ENCODE measurements at regions not wholly inside any gene's neighbourhood (a gene's known extent, or its start where the extent isn't known, plus 50 kb on each side); places are given as distances from the start of the nearest gene placed in this dataset.

GRCh38 chr1:8203551-8203950, 114.4 kb upstream of the SLC45A1 start:
- H3K9me3 ChIP-seq, result no peaks in the 10 kb centered on the region
- no peaks in the 10 kb centered on the region for H3K27me3 ChIP-seq (replicated peaks; ENCODE audit: insufficient read depth)
- 95% methylated on average over 10 of the region's 10 CpGs for WGBS
- no peak for DNase-seq (ENCODE audit: low spot score)
- intact Hi-C loops (cut with DNase I), result loop anchor here (5.0 kb wide), 3 partner anchors 66 to 176 kb away; partner anchors contain the start of gene ERRFI1
- peak overlapping the region; percentile 85 to 88 for H3K27ac ChIP-seq
- peaks cover 15% of the 10 kb centered on the region for H3K4me1 ChIP-seq (replicated peaks)
- H3K36me3 ChIP-seq, result no peaks in the 10 kb centered on the region
- H3K4me3 ChIP-seq, result no peak overlapping the region
- TF ChIP-seq CTCF (IDR thresholded peaks at IDR 0.05) (no peak), POLR2AphosphoS5 (IDR thresholded peaks at IDR 0.05) (no peak), POLR2A (IDR thresholded peaks at IDR 0.05) (no peak)

- no peaks in the 10 kb centered on the region for H3K27me3 ChIP-seq (replicated peaks; ENCODE audit: insufficient read depth)
- no peaks in the 10 kb centered on the region for H3K9me3 ChIP-seq
- intact Hi-C loops (cut with DNase I), result loop anchor here (5.0 kb wide), 3 partner anchors 66 to 176 kb away; partner anchors contain the start of gene ERRFI1
- no peak for DNase-seq (ENCODE audit: low spot score)
- H3K4me1 ChIP-seq (replicated peaks), result peaks cover 15% of the 10 kb centered on the region
- peak overlapping the region; percentile 85 to 88 for H3K27ac ChIP-seq
- H3K36me3 ChIP-seq, result no peaks in the 10 kb centered on the region
- no peak overlapping the region for H3K4me3 ChIP-seq
- no peak for TF ChIP-seq CTCF (IDR thresholded peaks at IDR 0.05)
- WGBS, result 92% methylated on average over 9 of the region's 9 CpGs
Observed at GRCh38 chr1:8203056-8203455, 114.9 kb upstream of the SLC45A1 start.

- Histone ChIP-seq H3K9me3 (no peaks in the 10 kb centered on the region), H3K27ac (peak overlapping the region; percentile 85 to 88), H3K27me3 (replicated peaks; ENCODE audit: insufficient read depth) (no peaks in the 10 kb centered on the region), H3K36me3 (no peaks in the 10 kb centered on the region), H3K4me3 (no peak overlapping the region), H3K4me1 (replicated peaks) (peaks cover 19% of the 10 kb centered on the region)
- 21% methylated on average over 19 of the region's 19 CpGs for WGBS
- intact Hi-C loops (cut with DNase I), result loop anchor here (1.0 to 5.0 kb wide), 4 partner anchors 57 to 175 kb away; partner anchors contain the start of gene ERRFI1
- TF ChIP-seq POLR2A (IDR thresholded peaks at IDR 0.05) (peak; percentile 18), POLR2AphosphoS5 (IDR thresholded peaks at IDR 0.05) (peak; percentile 78), CTCF (IDR thresholded peaks at IDR 0.05) (peak in 1 of 4 experiments; percentile 13)
- peak; percentile 75 for DNase-seq (ENCODE audit: low spot score)
Observed at GRCh38 chr1:8202182-8202905, 115.6 kb upstream of the SLC45A1 start.

GRCh38 chr1:8201331-8201861, 116.5 kb upstream of the SLC45A1 start:
- H3K4me3 ChIP-seq, result no peak overlapping the region
- H3K36me3 ChIP-seq, result no peaks in the 10 kb centered on the region
- peak overlapping the region; percentile 85 to 88 for H3K27ac ChIP-seq
- TF ChIP-seq CTCF (IDR thresholded peaks at IDR 0.05) (no peak), POLR2AphosphoS5 (IDR thresholded peaks at IDR 0.05) (no peak), POLR2A (IDR thresholded peaks at IDR 0.05) (no peak)
- intact Hi-C loops (cut with DNase I), result loop anchor here (5.0 kb wide), 3 partner anchors 64 to 174 kb away; partner anchors contain the start of gene ERRFI1
- peaks cover 19% of the 10 kb centered on the region for H3K4me1 ChIP-seq (replicated peaks)
- no peaks in the 10 kb centered on the region for H3K9me3 ChIP-seq
- H3K27me3 ChIP-seq (replicated peaks; ENCODE audit: insufficient read depth), result no peaks in the 10 kb centered on the region
- DNase-seq (ENCODE audit: low spot score), result no peak
- WGBS, result 68% methylated on average over 10 of the region's 10 CpGs

All from prostate gland (tissue), 2 donors.